WERI-Rb-1 (cell line): ENCODE measurements at regions not wholly inside any gene's neighbourhood (a gene's known extent, or its start where the extent isn't known, plus 50 kb on each side); places are given as distances from the start of the nearest gene placed in this dataset.
"Not testable (repeated sequence)": the region's sequence is repeated elsewhere in the genome, so short reads cannot be mapped to it uniquely, and the experiment has no call there.

Experiments used
- DNase-seq: peaks from one replicate; pipeline ENCODE4 v3.0.0-alpha.2; 2020
- H3K27ac ChIP-seq: fragments of 250-450 bp; sonication (Bioruptor Pico); 2 replicates; pipeline ENCODE4 v1.5.1; 2020; ENCODE audit warnings: mild to moderate bottlenecking, moderate library complexity
- H3K27me3 ChIP-seq: fragments of 250-450 bp; sonication (Bioruptor Pico); 2 replicates; pipeline ENCODE4 v1.5.1; 2021; ENCODE audit warnings: mild to moderate bottlenecking, low read depth, moderate library complexity; ENCODE audit not compliant: insufficient read depth, severe bottlenecking
- H3K36me3 ChIP-seq: fragments of 250-450 bp; sonication (Bioruptor Pico); 2 replicates; pipeline ENCODE4 v1.5.1; 2020; ENCODE audit warnings: mild to moderate bottlenecking, moderate library complexity
- H3K4me3 ChIP-seq: 2 replicates; pipeline ENCODE4 v1.5.1; 2011; ENCODE audit warnings: low read depth, mild to moderate bottlenecking, control low read depth, low read length
- H3K9me3 ChIP-seq: fragments of 250-450 bp; sonication (Bioruptor Pico); 2 replicates; pipeline ENCODE4 v1.5.1; 2021; ENCODE audit warnings: mild to moderate bottlenecking, moderate library complexity; ENCODE audit not compliant: severe bottlenecking
- TF ChIP-seq, protein P1 (sequence below): IDR thresholded peaks from 2 replicates; pipeline ENCODE4 v1.5.1; 2011; ENCODE audit warnings: low read depth, mild to moderate bottlenecking, control low read depth, inconsistent platforms, low read length

DNA sequence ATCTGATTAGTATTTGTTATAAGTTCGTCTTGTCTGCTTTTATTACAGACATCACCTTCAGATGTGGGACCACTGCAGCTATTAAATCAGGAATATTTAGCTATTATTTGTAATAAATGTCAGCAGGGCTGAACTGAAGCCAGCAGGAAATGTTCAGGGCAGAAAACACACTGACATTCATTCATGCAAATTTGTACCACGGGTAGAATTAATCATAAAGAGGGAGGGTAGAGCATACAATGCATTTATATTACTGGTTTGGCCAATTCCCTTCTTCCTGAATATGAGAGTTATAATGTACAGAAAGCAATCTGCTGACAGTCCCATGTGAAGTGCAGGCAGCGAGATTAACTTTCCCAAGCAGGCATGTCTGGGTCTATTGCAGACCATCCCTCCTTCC is 117.3 kb upstream of the NUDT12 start:
- no peak overlapping the region for H3K27ac ChIP-seq
- H3K9me3 ChIP-seq = no peaks in the 10 kb centered on the region
- no peaks in the 10 kb centered on the region for H3K27me3 ChIP-seq
- H3K4me3 ChIP-seq = no peak overlapping the region
- TF ChIP-seq, protein P1, sequence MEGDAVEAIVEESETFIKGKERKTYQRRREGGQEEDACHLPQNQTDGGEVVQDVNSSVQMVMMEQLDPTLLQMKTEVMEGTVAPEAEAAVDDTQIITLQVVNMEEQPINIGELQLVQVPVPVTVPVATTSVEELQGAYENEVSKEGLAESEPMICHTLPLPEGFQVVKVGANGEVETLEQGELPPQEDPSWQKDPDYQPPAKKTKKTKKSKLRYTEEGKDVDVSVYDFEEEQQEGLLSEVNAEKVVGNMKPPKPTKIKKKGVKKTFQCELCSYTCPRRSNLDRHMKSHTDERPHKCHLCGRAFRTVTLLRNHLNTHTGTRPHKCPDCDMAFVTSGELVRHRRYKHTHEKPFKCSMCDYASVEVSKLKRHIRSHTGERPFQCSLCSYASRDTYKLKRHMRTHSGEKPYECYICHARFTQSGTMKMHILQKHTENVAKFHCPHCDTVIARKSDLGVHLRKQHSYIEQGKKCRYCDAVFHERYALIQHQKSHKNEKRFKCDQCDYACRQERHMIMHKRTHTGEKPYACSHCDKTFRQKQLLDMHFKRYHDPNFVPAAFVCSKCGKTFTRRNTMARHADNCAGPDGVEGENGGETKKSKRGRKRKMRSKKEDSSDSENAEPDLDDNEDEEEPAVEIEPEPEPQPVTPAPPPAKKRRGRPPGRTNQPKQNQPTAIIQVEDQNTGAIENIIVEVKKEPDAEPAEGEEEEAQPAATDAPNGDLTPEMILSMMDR = no peak
- no peak for DNase-seq
- H3K36me3 ChIP-seq = no peaks in the 10 kb centered on the region

DNA sequence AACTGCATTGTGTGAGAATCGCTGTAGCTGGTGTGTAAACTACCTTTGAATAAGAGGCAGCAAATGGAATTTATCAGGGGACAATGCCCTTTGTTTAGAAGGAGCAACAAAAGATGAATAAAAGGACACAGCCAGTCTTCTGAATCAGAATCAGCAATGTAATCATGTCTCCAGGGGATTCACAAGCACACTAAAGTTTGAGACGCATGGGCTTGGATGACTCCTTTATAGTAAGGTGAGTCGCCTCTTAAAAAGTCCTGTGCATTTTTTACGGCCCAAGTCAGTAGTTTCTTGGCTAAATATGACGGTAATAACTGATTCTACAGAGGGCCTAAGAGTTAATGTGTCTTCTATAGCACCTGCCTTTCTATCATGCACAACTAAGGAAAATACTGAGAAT is 113.6 kb upstream of the NUDT12 start:
- DNase-seq, H3K4me3 ChIP-seq, H3K27ac ChIP-seq, H3K27me3 ChIP-seq, H3K36me3 ChIP-seq, H3K9me3 ChIP-seq: not testable (repeated sequence)

DNA sequence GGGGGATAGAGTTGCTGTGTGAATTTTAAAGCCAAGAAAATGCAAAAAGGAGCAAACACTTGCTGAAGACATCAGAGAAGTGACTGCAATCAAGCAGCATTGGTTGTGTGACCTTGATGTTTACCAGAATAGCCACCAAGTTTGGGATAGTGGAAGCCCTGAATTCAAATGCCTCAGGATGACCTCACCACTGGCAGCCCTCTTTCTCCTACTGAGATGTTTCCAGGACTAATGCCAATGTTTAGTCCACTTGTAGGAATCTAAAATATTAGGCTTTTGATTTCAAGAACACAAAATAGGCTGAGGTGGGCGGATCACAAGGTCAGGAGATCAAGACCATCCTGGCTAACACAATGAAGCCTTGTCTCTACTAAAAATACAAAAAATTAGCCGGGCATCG is 112.2 kb upstream of the NUDT12 start:
- H3K36me3 ChIP-seq = no peaks in the 10 kb centered on the region
- TF ChIP-seq, protein P1 = no peak
- no peaks in the 10 kb centered on the region for H3K9me3 ChIP-seq
- no peaks in the 10 kb centered on the region for H3K27me3 ChIP-seq
- DNase-seq = no peak
- no peak overlapping the region for H3K27ac ChIP-seq
- H3K4me3 ChIP-seq = no peak overlapping the region

DNA sequence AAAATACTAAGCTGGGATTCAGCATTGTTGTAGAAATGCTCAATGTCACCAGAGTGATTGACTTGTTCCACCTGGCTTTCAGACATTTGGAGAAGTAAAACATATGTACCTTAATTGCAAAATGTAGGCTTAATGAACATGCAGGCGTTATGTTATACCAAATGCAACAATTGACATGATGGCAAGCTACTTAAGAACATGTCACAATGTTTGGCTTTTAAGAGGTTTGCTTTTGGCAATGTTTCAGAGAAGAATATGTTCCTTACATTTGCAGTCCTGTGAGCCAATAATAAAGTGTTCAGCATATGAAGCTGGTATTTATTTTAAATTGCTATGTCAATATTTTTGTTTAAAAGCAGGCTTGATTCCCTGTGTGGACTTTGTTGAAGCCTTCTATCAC is 111.7 kb upstream of the NUDT12 start:
- TF ChIP-seq, protein P1 = no peak
- Histone ChIP-seq H3K9me3 (no peaks in the 10 kb centered on the region), H3K27ac (no peak overlapping the region), H3K4me3 (no peak overlapping the region), H3K36me3 (no peaks in the 10 kb centered on the region), H3K27me3 (no peaks in the 10 kb centered on the region)
- no peak for DNase-seq

DNA sequence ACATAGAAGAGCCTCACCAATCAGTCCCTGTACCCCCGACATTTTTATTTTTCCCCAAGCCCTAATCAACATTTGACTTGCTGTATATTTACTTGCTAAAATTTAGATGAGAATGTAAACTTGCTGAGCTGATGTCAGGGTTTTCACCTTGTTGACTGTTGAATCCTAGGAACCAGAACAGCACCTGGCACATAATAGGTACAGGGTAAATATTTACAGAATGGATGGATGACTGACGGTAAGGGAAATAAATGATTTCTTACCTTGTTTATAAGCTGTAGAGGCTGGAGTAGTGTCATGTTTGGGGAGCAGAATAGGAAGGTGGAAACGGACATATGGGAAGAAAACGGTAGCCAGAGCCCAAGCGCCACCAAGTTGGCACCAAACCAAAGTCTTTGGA is 107.0 kb upstream of the NUDT12 start:
- H3K4me3 ChIP-seq = no peak overlapping the region
- H3K27ac ChIP-seq = no peak overlapping the region
- DNase-seq = no peak
- no peaks in the 10 kb centered on the region for H3K27me3 ChIP-seq
- H3K36me3 ChIP-seq = no peaks in the 10 kb centered on the region
- no peaks in the 10 kb centered on the region for H3K9me3 ChIP-seq
- TF ChIP-seq, protein P1 = no peak

DNA sequence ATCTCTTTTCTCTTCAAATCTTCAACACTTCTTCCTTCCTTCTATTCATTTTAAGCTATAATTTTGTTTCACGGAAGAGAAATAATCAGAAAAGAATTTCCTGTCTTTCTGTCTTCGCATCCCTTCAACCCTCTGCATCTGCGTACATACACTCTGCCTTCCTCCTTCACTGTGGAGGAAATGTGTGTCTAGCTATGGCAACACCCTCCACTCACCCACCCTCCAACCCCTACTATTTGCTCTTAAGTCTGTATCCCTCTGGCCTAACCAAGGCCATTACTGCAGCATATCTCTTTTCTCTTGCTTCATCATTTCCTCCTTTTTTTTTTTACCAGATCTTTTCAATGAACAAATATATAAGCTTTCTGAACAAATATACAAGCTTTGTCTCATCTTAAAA is 105.7 kb upstream of the NUDT12 start:
- no peaks in the 10 kb centered on the region for H3K9me3 ChIP-seq
- no peaks in the 10 kb centered on the region for H3K27me3 ChIP-seq
- DNase-seq = no peak
- H3K27ac ChIP-seq = no peak overlapping the region
- H3K4me3 ChIP-seq = no peak overlapping the region
- no peaks in the 10 kb centered on the region for H3K36me3 ChIP-seq
- TF ChIP-seq, protein P1 = no peak
